ENCODE measurements at regions not wholly inside any gene's neighbourhood (a gene's known extent, or its start where the extent isn't known, plus 50 kb on each side); places are given as distances from the start of the nearest gene placed in this dataset.

DNA sequence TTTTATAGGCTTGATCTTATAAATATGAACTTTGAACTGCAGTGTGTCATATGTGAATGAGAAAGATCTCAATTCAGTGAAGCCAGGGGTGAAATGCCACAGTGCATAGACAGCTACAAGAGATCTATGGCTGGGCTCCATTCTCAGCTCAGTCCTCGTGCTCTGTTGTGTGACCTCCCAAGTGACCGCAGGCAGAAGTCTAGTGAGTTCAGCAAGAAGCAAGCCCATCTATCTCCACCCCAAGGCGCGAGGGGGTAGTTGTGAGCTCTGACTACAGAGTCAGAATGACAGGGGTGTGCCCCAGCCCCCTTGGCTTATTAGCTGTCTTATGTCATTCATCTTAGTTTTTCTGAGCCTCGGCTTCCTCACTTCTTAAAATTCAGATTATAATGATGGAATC, 378.3 kb downstream of the FBXW7 start:
- DNase-seq, result no peak

DNA sequence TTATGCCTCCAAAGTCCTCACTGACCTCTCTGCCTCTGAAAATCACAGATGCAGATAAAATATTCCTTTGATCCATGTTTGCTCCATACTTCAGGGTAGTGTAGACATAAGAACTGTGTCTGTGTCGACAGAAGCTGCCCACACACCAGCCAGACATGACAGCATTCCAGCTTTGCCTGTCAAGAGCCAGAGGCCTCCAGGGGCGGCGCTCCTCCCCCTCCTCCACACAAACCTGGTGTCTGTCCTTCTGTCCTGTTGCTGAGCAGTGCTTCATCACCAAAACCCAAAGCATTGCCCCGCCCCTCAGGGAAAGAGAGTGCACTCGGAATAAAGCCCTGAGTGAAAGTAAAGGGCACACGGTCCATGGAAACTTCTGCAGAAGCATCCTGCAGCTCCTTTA, 379.4 kb downstream of the FBXW7 start:
- DNase-seq, result no peak

DNA sequence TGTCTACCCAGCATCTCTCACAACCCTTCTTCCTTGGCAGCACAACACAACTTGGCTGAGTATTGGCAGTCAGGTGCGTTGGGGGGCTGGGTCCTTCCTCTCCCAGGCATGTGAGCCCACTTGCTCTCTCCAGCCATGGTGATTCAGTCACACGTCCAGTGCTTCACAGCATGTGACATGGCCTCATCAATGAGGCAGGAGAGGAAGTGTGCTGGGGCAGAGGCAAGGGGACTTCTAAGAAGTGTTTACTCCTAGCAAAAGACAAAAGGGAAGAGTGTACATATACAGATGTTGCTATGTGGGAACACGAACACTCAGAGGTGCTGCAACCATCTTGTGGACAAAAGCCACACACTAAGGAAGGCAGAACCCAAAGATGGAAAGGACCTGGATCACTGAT, 380.8 kb downstream of the FBXW7 start:
- no peak for DNase-seq

DNA sequence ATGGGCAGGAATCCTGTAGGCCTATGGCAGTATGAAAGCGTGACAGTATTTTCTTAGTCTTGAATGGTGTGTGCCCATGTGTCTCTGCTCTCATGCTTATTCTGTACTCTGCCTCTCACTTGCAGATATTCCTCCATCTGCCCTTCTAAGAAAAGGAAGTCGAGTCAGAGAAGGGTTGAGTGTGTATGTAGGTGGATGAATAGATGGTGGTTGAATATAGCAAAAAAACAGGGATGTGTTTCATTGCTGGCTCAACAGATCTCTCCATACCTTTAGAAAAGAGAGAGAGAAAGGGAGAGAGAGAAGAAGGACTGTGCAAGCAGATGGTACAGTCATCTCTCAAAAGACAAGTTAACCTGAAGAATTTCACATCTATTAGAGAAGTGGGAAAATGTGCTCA, 381.5 kb downstream of the FBXW7 start:
- no peak for DNase-seq

- no peak for DNase-seq
These were observed 382.2 kb downstream of the FBXW7 start for GRCh38 chr4:152153476-152154270.

GRCh38 chr4:152150214-152150613, 385.7 kb downstream of the FBXW7 start:
- DNase-seq, result no peak

DNA sequence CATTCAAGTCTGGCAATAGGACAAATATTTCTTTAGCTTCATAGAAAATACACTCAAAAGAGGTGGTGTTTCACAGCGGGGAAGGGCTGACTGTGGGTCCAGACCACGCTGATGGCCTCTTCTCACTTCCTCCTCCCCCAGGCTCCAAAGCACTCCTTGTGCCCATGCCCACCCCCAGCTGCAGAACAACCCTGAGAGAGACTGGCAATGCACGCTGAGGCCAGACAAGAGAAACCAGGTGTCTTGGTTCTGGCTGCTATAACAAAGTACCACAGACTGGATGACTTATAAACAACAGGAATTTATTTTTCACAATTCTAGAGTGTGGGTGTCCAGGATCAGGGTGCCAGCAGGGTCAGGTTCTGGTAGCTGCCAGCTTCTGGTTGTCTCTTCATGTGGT, 386.1 kb downstream of the FBXW7 start:
- no peak for DNase-seq

- no peak for DNase-seq
These were observed 387.2 kb upstream of the GATB start for GRCh38 chr4:152148057-152148456.

DNA sequence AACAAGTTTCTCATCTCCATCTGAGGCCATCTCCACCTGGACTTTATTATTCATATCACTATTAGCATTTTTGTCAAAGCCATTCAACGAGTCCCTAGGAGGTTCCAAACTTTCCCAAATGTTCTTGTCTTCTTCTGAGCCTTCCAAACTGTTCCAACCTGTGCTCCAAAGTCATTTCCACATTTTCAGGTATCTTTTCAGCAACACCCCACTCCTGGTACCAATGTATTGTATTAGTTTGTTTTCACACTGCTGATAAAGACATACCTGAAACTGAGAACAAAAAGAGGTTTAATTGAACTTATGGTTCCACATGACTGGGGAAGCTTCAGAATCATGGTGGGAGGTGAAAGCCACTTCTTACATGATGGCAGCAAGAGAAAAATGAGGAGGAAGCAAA, 385.4 kb upstream of the GATB start:
- no peak for DNase-seq

DNA sequence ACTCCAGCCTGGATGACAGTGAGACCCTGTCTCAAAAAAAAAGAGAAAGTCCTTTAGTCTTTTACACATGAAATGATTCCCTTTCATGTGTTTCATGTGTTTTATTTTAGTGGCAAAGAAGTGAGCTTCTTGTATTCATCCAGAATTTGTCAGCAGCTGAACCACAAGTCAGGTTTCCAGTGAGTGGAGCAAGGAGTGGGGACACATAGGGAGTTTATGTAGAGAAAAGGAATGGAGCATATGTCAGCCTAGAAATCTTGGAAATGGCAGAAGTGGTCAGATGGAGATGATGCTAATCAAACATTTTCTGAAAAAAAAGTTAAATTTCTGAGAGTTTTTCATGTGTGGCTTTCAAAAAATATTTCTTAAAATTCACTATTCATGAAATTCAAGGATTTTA, 383.0 kb upstream of the GATB start:
- no peak for DNase-seq

DNA sequence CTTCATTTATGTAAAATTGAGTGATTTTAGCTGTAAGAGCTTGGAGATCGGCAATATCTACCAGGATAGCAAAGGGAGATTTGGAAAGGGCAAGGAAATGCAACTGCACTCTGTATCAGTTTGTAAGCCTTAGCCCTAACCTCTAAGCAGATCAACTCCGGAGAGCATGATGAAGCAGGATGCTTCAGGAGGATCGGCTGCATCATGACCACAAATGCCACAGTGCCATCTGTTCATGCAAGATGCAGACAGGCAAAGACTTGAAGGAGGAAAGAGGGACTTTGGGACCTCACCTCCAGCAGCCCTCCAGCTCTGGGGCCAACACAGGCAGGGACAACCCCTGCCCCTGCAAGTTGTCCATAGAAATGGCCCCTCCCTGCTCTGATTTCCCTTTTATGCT, 377.6 kb upstream of the GATB start:
- DNase-seq, result no peak

DNA sequence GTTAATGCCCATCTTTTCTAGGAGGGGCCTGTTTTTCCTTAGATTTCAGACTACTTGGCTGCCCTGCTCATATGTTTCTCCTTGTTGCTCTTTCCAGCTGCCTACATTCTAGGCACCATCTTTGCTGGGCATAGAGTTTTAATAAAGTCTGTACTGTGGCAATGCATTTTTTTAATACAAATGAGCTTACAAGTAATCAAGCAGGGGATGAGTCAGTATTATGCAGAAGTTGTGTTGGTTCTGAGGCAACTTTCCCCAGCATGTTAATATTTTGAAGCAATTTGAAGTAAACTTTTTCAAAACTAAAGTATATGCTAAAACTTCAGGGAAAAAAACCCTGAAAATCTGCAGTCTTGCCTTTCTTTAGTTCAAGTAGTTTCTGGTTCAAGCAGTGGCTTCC, 372.0 kb upstream of the GATB start:
- DNase-seq, result no peak

DNA sequence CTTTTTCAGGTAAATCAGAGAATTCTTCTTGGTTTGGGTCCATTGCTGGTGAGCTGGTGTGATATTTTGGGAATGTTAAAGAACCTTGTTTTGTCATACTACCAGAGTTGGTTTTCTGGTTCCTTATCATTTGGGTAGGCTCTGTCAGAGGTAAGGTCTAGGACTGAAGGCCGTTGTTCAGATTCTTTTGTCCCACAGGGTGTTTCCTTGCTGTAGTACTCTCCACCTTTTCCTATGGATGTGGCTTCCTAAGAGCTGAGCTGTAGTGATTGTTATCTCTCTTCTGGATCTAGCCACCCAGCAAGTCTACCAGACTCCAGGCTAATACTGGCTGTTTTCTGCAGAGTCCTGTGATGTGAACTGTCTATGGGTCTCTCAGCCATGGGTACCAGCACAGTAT, 367.5 kb upstream of the GATB start:
- DNase-seq, result no peak

- no peak for DNase-seq
These were observed 365.4 kb upstream of the GATB start for GRCh38 chr4:152126238-152126637.

GRCh38 chr4:152118819-152119553, 358.2 kb upstream of the GATB start:
- no peak for DNase-seq

DNA sequence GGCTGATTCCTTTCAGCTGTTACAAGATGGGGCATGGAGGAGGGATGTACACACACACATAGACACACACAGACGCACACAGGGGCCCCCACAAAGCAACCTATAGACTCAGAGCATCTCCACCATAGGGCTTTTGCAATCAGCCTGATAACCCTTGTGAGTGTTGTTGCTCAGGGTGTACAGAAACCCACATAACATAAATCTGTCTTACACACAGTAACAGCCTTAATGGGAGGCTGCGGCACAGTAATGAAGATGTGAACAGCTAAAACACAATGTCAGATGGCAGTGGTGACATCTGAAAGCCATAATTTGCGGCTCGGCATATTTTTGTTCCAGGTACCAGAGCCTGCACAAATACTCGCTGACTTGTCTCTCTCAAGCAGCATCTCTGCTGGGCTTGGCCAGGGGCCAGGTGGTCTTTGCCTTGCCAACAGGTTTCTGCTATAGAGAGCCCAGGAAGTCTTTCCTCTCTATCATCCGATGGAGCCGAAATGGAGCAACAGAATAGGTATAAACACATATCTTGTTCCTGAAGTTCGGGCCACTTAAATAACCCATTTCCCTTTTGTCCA, 357.2 kb upstream of the GATB start:
- no peak for DNase-seq

- no peak for DNase-seq
These were observed 356.7 kb upstream of the GATB start for GRCh38 chr4:152117520-152117919.

DNA sequence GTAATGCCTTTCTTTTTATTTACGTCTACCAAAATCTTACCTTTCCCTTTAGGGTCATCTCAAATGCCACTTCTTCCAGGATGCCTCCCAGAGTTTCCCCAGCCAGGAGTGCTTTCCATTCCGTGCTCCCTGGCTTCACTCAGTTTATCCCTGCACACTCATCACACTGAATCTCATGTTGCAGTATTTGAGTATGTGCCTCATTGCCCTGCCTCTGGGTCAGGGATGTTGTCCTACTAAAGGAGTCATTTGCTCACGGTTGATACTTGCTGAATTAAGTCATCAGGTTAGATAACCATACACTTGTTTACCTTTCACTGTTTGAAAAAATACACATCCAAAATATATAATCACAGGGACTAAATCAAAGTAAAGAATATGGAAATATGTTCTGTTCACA, 356.2 kb upstream of the GATB start:
- DNase-seq, result no peak

- DNase-seq, result no peak
These were observed 355.0 kb upstream of the GATB start for GRCh38 chr4:152115794-152116193.

DNA sequence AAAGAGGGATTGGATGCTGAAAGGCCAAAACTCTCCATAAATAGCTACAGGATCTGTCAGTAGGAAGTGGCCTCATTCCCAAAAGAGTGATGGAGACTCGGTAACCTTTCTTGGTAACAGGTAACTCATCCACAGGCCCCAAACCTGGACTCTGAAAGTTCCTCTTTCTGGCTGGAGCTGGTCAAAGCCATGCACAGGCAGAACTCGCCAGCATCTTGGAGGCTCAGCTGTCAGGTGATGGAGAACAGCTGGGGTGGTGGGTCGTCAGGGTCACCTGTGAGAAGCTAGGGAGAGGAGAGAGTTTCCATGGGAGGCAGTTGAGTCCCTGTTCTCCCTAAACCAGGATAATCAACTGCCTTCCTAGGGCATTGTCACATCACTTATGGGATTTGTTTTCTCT, 354.3 kb upstream of the GATB start:
- no peak for DNase-seq

DNA sequence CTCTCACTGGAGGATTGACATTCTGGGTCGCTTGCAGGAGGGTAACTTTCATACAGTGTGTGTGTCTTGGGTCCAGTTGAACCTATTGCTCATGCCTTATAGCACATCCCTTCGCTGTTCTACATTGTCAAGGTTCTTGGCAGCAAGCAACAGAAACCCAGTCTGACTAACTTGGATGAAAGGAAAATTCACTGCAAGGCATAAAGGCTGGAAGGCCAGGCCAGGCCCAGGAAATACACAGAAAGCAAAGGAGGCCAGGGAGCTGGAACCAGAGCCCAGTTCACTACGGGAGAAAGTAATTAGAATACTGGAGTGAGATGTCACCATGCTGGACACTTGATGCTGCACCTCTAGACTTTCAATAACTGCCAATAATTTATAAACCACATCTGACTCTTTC, 353.8 kb upstream of the GATB start:
- no peak for DNase-seq

- no peak for DNase-seq
These were observed 352.1 kb upstream of the GATB start for GRCh38 chr4:152112887-152113286.

DNA sequence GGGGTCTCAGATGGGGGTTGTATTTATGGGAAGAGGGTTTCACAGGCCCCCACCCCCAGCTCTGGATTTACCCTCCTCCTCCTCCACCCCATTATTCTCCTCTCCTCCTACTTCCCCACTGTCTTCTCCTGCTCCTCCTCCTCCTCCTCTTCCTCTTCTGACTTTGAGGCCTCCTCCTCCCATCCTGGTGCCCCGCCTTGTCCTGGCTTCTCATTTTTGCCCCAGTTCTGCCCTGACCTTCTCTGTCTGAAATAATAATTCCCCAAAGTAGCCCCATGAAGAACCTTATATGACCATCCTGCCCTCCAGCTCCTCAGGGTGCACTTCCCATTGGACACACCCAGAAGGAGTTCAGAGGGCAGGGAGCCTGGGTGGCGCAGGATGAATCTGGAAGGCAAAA, 351.4 kb upstream of the GATB start:
- DNase-seq, result no peak

DNA sequence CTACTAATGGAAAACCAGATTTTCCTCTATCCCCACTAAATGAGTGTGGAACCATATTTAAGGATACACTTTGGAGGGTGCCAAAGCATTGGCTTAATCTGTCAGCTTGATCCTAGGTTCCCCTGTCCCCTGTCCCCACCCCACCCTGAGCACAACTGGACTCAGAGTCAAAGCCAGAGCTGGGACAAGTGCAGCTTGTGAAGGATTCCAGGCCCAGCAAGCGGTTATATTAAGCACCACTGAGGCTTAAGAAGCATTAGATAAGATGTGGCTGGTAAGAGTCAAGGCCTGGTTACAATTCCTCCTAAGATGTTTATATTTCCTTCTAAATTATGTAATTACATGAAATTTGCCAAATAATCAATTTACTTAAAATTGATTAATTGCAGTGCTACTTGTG, 350.0 kb upstream of the GATB start:
- DNase-seq, result no peak

Measured in fibroblast of skin of scalp (primary cell).